Esophagus (tissue), 2 donors: ENCODE measurements at regions not wholly inside any gene's neighbourhood (a gene's known extent, or its start where the extent isn't known, plus 50 kb on each side); places are given as distances from the start of the nearest gene placed in this dataset.

ENCODE experiments used
- H3K27ac ChIP-seq, 2 donors: one replicate each; pipeline ENCODE4 v1.5.1; 2013; ENCODE audit warnings: low read depth in 2 of 2, mild to moderate bottlenecking in 2 of 2, inconsistent platforms in 1 of 2, low read length in 1 of 2, moderate library complexity in 1 of 2
- H3K27me3 ChIP-seq, 2 donors: one replicate each; pipeline ENCODE4 v1.6.1; 2013; ENCODE audit warnings: low read length in 2 of 2, control low read depth in 1 of 2, mild to moderate bottlenecking in 1 of 2; ENCODE audit not compliant: insufficient read depth in 2 of 2, control insufficient read depth in 1 of 2
- H3K36me3 ChIP-seq, 2 donors: one replicate each; pipeline ENCODE4 v1.6.1; 2013; ENCODE audit warnings: low read length in 1 of 2; ENCODE audit not compliant: control insufficient read depth in 2 of 2, insufficient read depth in 2 of 2
- H3K4me1 ChIP-seq, 2 donors: one replicate each; pipeline ENCODE4 v1.6.1; 2013; ENCODE audit warnings: low read length in 1 of 2; ENCODE audit not compliant: control insufficient read depth in 2 of 2, insufficient read depth in 2 of 2
- H3K4me3 ChIP-seq, 2 donors: one replicate each; pipeline ENCODE4 v1.5.1; 2013; ENCODE audit warnings: low read length in 2 of 2, mild to moderate bottlenecking in 2 of 2, low read depth in 1 of 2, moderate library complexity in 1 of 2
- H3K9me3 ChIP-seq, 2 donors: one replicate each; pipeline ENCODE4 v1.6.1; 2013; ENCODE audit warnings: mild to moderate bottlenecking in 2 of 2, low read depth in 1 of 2, low read length in 1 of 2, moderate library complexity in 1 of 2; ENCODE audit not compliant: control insufficient read depth in 2 of 2, insufficient read depth in 1 of 2
- WGBS, 2 donors: extraction: QIAGEN DNeasy Blood & Tissue Kit; methylation state at CpG; one replicate each; pipeline ENCODE4 v1.1.7; 2013; 5-methylcytosine and 5-hydroxymethylcytosine counted together
- donor health status: healthy with polysubstance abuse.
- donor health status: Bipolar disorder and iron deficiency.

- no peak overlapping the region for H3K4me3 ChIP-seq
- no peaks in the 10 kb centered on the region for H3K4me1 ChIP-seq
- no peaks in the 10 kb centered on the region for H3K27me3 ChIP-seq
- H3K9me3 ChIP-seq = no peaks in the 10 kb centered on the region
- no peak overlapping the region for H3K27ac ChIP-seq
- 79 to 84% methylated on average over 4 of the region's 4 CpGs for WGBS, 2 donors
- no peaks in the 10 kb centered on the region for H3K36me3 ChIP-seq
These were observed 476.0 kb upstream of the ASIC2 start for GRCh38 chr17:33769066-33769465.

DNA sequence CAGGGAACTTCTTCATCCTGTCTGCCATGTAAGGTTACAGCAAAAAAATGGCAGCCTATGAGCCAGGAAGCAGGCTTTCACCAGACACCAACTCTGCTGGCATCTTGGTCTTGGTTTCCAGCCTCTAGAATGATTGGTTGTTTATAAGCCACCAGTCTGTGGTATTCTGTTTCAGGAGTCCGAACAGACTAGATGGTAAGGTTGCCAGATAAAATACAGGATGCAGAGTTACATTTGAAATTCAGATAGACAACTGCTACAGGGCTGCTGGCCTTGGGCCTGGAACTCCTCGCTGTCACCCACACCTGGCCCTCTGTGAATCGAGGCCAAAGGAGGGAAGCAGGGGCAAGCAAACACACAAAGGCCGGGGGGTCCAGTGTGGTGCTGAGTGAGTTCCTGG, 478.8 kb upstream of the CCL2 start:
- Histone ChIP-seq H3K27me3 (no peaks in the 10 kb centered on the region), H3K4me1 (no peaks in the 10 kb centered on the region), H3K4me3 (no peak overlapping the region), H3K27ac (no peak overlapping the region), H3K9me3 (no peaks in the 10 kb centered on the region), H3K36me3 (no peaks in the 10 kb centered on the region)
- WGBS, 2 donors = 74 to 77% methylated on average over 4 of the region's 4 CpGs

GRCh38 chr17:33776903-33777302, 478.2 kb upstream of the CCL2 start:
- no peaks in the 10 kb centered on the region for H3K27me3 ChIP-seq
- H3K4me1 ChIP-seq = no peaks in the 10 kb centered on the region
- H3K36me3 ChIP-seq = no peaks in the 10 kb centered on the region
- H3K4me3 ChIP-seq = no peak overlapping the region
- H3K27ac ChIP-seq = no peak overlapping the region
- 88% methylated on average over 9 of the region's 9 CpGs for WGBS, 2 donors
- no peaks in the 10 kb centered on the region for H3K9me3 ChIP-seq

- H3K4me1 ChIP-seq = no peaks in the 10 kb centered on the region
- no peak overlapping the region for H3K27ac ChIP-seq
- H3K36me3 ChIP-seq = no peaks in the 10 kb centered on the region
- WGBS, 2 donors = 81 to 83% methylated on average over 5 of the region's 5 CpGs
- no peaks in the 10 kb centered on the region for H3K9me3 ChIP-seq
- no peaks in the 10 kb centered on the region for H3K27me3 ChIP-seq
- H3K4me3 ChIP-seq = no peak overlapping the region
These were observed 477.4 kb upstream of the CCL2 start for GRCh38 chr17:33777674-33778073.

GRCh38 chr17:33778505-33779233, 476.4 kb upstream of the CCL2 start:
- Histone ChIP-seq H3K9me3 (no peaks in the 10 kb centered on the region), H3K36me3 (no peaks in the 10 kb centered on the region), H3K27ac (no peak overlapping the region), H3K4me3 (no peak overlapping the region), H3K4me1 (no peaks in the 10 kb centered on the region), H3K27me3 (no peaks in the 10 kb centered on the region)
- WGBS, 2 donors = 70 to 72% methylated on average over 7 of the region's 7 CpGs

DNA sequence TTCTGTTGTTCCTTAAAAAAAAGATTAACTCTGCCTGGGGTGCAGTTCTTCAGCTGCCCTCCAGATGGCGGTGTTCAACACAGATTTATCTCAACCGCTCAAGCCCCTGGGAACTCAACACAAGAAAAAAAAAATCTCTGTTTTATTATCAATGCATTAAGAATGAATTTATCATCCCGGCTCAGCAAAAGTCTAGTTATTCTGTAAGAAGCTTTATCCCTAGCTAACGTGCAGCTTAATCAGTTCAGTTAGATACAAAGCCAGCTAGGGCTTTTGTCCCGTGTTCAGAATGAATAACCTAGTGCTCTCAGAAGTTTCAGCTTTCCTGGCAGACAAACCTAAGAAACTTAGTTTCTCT, 475.9 kb upstream of the CCL2 start:
- Histone ChIP-seq H3K4me1 (no peaks in the 10 kb centered on the region), H3K36me3 (no peaks in the 10 kb centered on the region), H3K4me3 (no peak overlapping the region), H3K27ac (no peak overlapping the region), H3K9me3 (no peaks in the 10 kb centered on the region), H3K27me3 (no peaks in the 10 kb centered on the region)
- 4 to 5% methylated on average over 5 of the region's 5 CpGs for WGBS, 2 donors

GRCh38 chr17:33785281-33785680, 469.8 kb upstream of the CCL2 start:
- H3K36me3 ChIP-seq = no peaks in the 10 kb centered on the region
- no peaks in the 10 kb centered on the region for H3K4me1 ChIP-seq
- H3K27ac ChIP-seq = no peak overlapping the region
- H3K4me3 ChIP-seq = no peak overlapping the region
- peaks cover 0 to 2% of the 10 kb centered on the region in 2 donors for H3K27me3 ChIP-seq
- no peaks in the 10 kb centered on the region for H3K9me3 ChIP-seq

DNA sequence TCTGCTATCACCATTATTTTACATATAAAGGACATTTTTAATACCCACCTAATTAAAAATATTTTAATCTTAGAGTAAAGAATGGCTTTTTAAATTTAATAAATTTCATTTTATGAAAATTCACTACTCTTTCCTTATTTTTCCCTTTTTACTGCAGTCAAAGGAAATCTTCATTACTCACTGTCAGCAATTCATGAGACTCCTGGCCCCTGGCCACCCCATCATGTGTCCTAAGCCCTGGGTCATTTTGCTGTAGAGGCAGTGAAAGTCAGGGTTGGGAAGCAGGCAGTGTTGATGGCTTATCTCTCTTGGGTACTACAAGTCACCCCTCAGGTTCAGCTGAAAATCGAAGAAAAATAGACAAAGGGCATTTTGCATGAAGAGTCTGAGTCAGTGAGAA, 468.6 kb upstream of the CCL2 start:
- H3K4me1 ChIP-seq = no peaks in the 10 kb centered on the region
- no peaks in the 10 kb centered on the region for H3K36me3 ChIP-seq
- 46 to 79% methylated on average over 1 of the region's 1 CpG for WGBS, 2 donors

GRCh38 chr17:33789658-33790057, 465.4 kb upstream of the CCL2 start:
- Histone ChIP-seq H3K36me3 (no peaks in the 10 kb centered on the region), H3K9me3 (no peaks in the 10 kb centered on the region), H3K4me3 (no peak overlapping the region), H3K27ac (no peak overlapping the region), H3K4me1 (no peaks in the 10 kb centered on the region), H3K27me3 (peaks cover 0 to 2% of the 10 kb centered on the region in 2 donors)
- 64 to 66% methylated on average over 2 of the region's 2 CpGs for WGBS, 2 donors

More for the DNA sequence above, 468.6 kb upstream of the CCL2 start:
- Histone ChIP-seq H3K4me3 (no peak overlapping the region), H3K27ac (no peak overlapping the region), H3K9me3 (no peaks in the 10 kb centered on the region), H3K27me3 (peaks cover 0 to 2% of the 10 kb centered on the region in 2 donors)

DNA sequence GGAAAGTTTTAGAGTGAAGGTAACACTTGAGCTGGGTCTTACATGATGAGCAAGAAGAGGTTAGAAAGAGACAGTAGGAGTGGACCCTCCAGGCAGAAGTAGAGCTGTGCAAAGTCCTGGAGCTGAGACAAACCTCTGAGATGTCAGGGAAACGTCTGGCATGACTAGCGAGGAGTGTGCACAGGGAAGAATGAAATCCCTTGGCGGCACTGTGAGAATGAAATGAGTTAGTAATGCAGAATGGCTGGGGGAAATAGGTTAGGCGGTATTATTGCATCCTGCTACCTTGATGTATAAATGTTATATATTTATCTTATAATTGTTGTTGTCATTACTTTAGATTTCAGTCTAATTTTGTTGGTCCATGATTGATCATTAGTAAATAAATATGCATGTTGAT, 457.9 kb upstream of the CCL2 start:
- H3K9me3 ChIP-seq = no peaks in the 10 kb centered on the region
- H3K4me3 ChIP-seq = no peak overlapping the region
- no peaks in the 10 kb centered on the region for H3K4me1 ChIP-seq
- H3K27me3 ChIP-seq = no peaks in the 10 kb centered on the region
- WGBS, 2 donors = 70 to 73% methylated on average over 4 of the region's 4 CpGs
- H3K36me3 ChIP-seq = no peaks in the 10 kb centered on the region
- no peak overlapping the region for H3K27ac ChIP-seq
